Chondrocyte (in vitro differentiated cells): ENCODE measurements at regions not wholly inside any gene's neighbourhood (a gene's known extent, or its start where the extent isn't known, plus 50 kb on each side); places are given as distances from the start of the nearest gene placed in this dataset.
A peak's percentile ranks its signal among the peaks of the same experiment; 100 is the strongest.

Source experiments
- DNase-seq: peaks from one replicate; pipeline ENCODE4 v3.0.0; 2021; ENCODE audit warnings: mixed read lengths, low spot score
- H3K27ac Mint-ChIP-seq: one replicate; pipeline ENCODE4 v1.8.0; 2021; ENCODE audit warnings: mild to moderate bottlenecking, moderate library complexity, mixed read lengths; ENCODE audit not compliant: unreplicated experiment
- H3K27me3 Mint-ChIP-seq: 2 replicates; pipeline ENCODE4 v1.8.0; 2021; ENCODE audit warnings: low read depth, mixed read lengths
- H3K36me3 Mint-ChIP-seq: 2 replicates; pipeline ENCODE4 v1.8.0; 2021; ENCODE audit warnings: low read depth, mixed read lengths
- H3K4me1 Mint-ChIP-seq: 2 replicates; pipeline ENCODE4 v1.8.0; 2021; ENCODE audit warnings: low read depth, mild to moderate bottlenecking, mixed read lengths
- H3K4me3 Mint-ChIP-seq: one replicate; pipeline ENCODE4 v1.8.0; 2021; ENCODE audit warnings: mild to moderate bottlenecking, moderate library complexity, mixed read lengths; ENCODE audit not compliant: unreplicated experiment
- H3K9me3 Mint-ChIP-seq: 2 replicates; pipeline ENCODE4 v1.8.0; 2021; ENCODE audit warnings: low read depth, mixed read lengths
- CTCF ChIP-seq: fragments of 200-600 bp; sonication (generic); IDR thresholded peaks from 2 replicates; pipeline ENCODE4 v1.5.0; 2021; ENCODE audit warnings: antibody characterized with exemption, mild to moderate bottlenecking, moderate library complexity

- peak overlapping the region; percentile 76 for H3K27ac Mint-ChIP-seq
- H3K4me1 Mint-ChIP-seq: peaks cover 96% of the 10 kb centered on the region
- H3K9me3 Mint-ChIP-seq: no peaks in the 10 kb centered on the region
- no peaks in the 10 kb centered on the region for H3K27me3 Mint-ChIP-seq
- H3K36me3 Mint-ChIP-seq: peaks cover 3% of the 10 kb centered on the region
- no peak for DNase-seq
- peak; percentile 42 for TF ChIP-seq CTCF
- H3K4me3 Mint-ChIP-seq: no peak overlapping the region
Measured at GRCh38 chr2:215657844-215658243, 222.0 kb upstream of the FN1 start.

- no peak for TF ChIP-seq CTCF
- H3K27ac Mint-ChIP-seq: peak overlapping the region; percentile 73
Measured at GRCh38 chr2:215654148-215654819, 218.4 kb upstream of the FN1 start.

GRCh38 chr2:215653344-215654030 is 217.6 kb upstream of the FN1 start:
- no peak for DNase-seq
- Mint-ChIP-seq H3K9me3 (peaks cover 10% of the 10 kb centered on the region), H3K27ac (peak overlapping the region; percentile 73), H3K4me3 (no peak overlapping the region), H3K36me3 (peaks cover 3% of the 10 kb centered on the region), H3K27me3 (no peaks in the 10 kb centered on the region), H3K4me1 (peaks cover 82% of the 10 kb centered on the region)
- TF ChIP-seq CTCF: no peak

More at GRCh38 chr2:215654148-215654819, 218.4 kb upstream of the FN1 start:
- H3K36me3 Mint-ChIP-seq: peaks cover 3% of the 10 kb centered on the region
- peaks cover 90% of the 10 kb centered on the region for H3K4me1 Mint-ChIP-seq
- H3K9me3 Mint-ChIP-seq: peaks cover 10% of the 10 kb centered on the region
- no peak for DNase-seq
- H3K4me3 Mint-ChIP-seq: no peak overlapping the region
- H3K27me3 Mint-ChIP-seq: no peaks in the 10 kb centered on the region

GRCh38 chr2:215652388-215652787 is 216.5 kb upstream of the FN1 start:
- Mint-ChIP-seq H3K27me3 (no peaks in the 10 kb centered on the region), H3K36me3 (peaks cover 3% of the 10 kb centered on the region), H3K27ac (peak overlapping the region; percentile 57), H3K4me3 (no peak overlapping the region), H3K9me3 (peaks cover 10% of the 10 kb centered on the region), H3K4me1 (peaks cover 71% of the 10 kb centered on the region)
- no peak for DNase-seq
- TF ChIP-seq CTCF: no peak

GRCh38 chr2:215651412-215651811 is 215.5 kb upstream of the FN1 start:
- no peak overlapping the region for H3K4me3 Mint-ChIP-seq
- TF ChIP-seq CTCF: no peak
- H3K27me3 Mint-ChIP-seq: no peaks in the 10 kb centered on the region
- peaks cover 61% of the 10 kb centered on the region for H3K4me1 Mint-ChIP-seq
- no peaks in the 10 kb centered on the region for H3K36me3 Mint-ChIP-seq
- H3K27ac Mint-ChIP-seq: peak overlapping the region; percentile 73
- no peak for DNase-seq
- H3K9me3 Mint-ChIP-seq: peaks cover 10% of the 10 kb centered on the region
